Naive thymus-derived CD4-positive, alpha-beta T cell (primary cell): ENCODE measurements at regions not wholly inside any gene's neighbourhood (a gene's known extent, or its start where the extent isn't known, plus 50 kb on each side); places are given as distances from the start of the nearest gene placed in this dataset.
"Not testable (repeated sequence)": the region's sequence is repeated elsewhere in the genome, so short reads cannot be mapped to it uniquely, and the experiment has no call there.

ENCODE experiments used
- ATAC-seq: fragments of 150-1000 bp; cut with Tn5 transposase; 2 replicates; pipeline ENCODE4 v1.10.0; 2021; ENCODE audit warnings: mild to moderate bottlenecking, moderate library complexity
- CTCF ChIA-PET: fragments of 350-600 bp; sonication (Branson Sonifier 250); formaldehyde crosslinking; loops from one replicate; lab custom pipeline; 2021; ENCODE audit warnings: antibody characterized with exemption; lab: Charles Lee
- POLR2A ChIA-PET: fragments of 350-600 bp; sonication (Branson Sonifier 250); formaldehyde crosslinking; loops from one replicate; lab custom pipeline; 2021; ENCODE audit warnings: antibody characterized with exemption, inconsistent platforms; lab: Charles Lee
- DNase-seq, 9 donors: peaks; one replicate each; pipeline versions ENCODE4 v3.0.0 to v3.0.0-alpha.2; 2020 to 2022; ENCODE audit warnings: mixed read lengths in 1 of 9
- H3K27ac ChIP-seq: one replicate; pipeline ENCODE4 v1.7.0; 2013; ENCODE audit warnings: mild to moderate bottlenecking, low read depth, low read length, moderate library complexity
- H3K27me3 ChIP-seq, 2 donors: one replicate each; pipeline ENCODE4 v1.7.0; 2013; ENCODE audit warnings: low read length in 2 of 2, mild to moderate bottlenecking in 2 of 2, moderate library complexity in 2 of 2; ENCODE audit not compliant: control insufficient read depth in 2 of 2, insufficient read depth in 2 of 2
- H3K36me3 ChIP-seq, 3 experiments: 1 replicate in 2 of 3; 2 replicates in 1 of 3; pipeline ENCODE4 v1.7.0; 2013; ENCODE audit warnings: low read length in 3 of 3, mild to moderate bottlenecking in 3 of 3, moderate library complexity in 1 of 3; ENCODE audit not compliant: insufficient read depth in 3 of 3, control insufficient read depth in 2 of 3
- H3K4me1 ChIP-seq, 2 donors: one replicate each; pipeline ENCODE4 v1.7.0; 2013; ENCODE audit warnings: low read length in 2 of 2, mild to moderate bottlenecking in 2 of 2, moderate library complexity in 1 of 2; ENCODE audit not compliant: control insufficient read depth in 2 of 2, insufficient read depth in 2 of 2
- H3K4me3 ChIP-seq: 2 replicates; pipeline ENCODE4 v1.7.0; 2013; ENCODE audit warnings: mild to moderate bottlenecking, low read length
- H3K9me3 ChIP-seq, 3 experiments: 1 replicate in 2 of 3; 2 replicates in 1 of 3; pipeline ENCODE4 v1.7.0; 2013; ENCODE audit warnings: low read length in 3 of 3; ENCODE audit not compliant: control insufficient read depth in 2 of 3
- H3K27ac Mint-ChIP-seq, 9 donors: one replicate each; pipeline ENCODE4 v1.8.0; 2020 to 2022; ENCODE audit warnings: mixed read lengths in 9 of 9, mild to moderate bottlenecking in 8 of 9, moderate library complexity in 5 of 9, inconsistent platforms in 2 of 9
- H3K27me3 Mint-ChIP-seq, 5 donors: one replicate each; pipeline ENCODE4 v1.8.0; 2021 to 2022; ENCODE audit warnings: mixed read lengths in 5 of 5, mild to moderate bottlenecking in 1 of 5
- H3K36me3 Mint-ChIP-seq, 5 donors: one replicate each; pipeline ENCODE4 v1.8.0; 2020 to 2022; ENCODE audit warnings: mixed read lengths in 5 of 5, mild to moderate bottlenecking in 3 of 5, inconsistent platforms in 1 of 5
- H3K4me1 Mint-ChIP-seq, 7 donors: one replicate each; pipeline ENCODE4 v1.8.0; 2020 to 2022; ENCODE audit warnings: mixed read lengths in 7 of 7, mild to moderate bottlenecking in 3 of 7, inconsistent platforms in 1 of 7
- H3K4me3 Mint-ChIP-seq, 10 donors: one replicate each; pipeline ENCODE4 v1.8.0; 2020 to 2022; ENCODE audit warnings: mild to moderate bottlenecking in 10 of 10, mixed read lengths in 10 of 10, moderate library complexity in 6 of 10, inconsistent platforms in 2 of 10
- H3K9me3 Mint-ChIP-seq, 11 donors: one replicate each; pipeline ENCODE4 v1.8.0; 2020 to 2022; ENCODE audit warnings: mixed read lengths in 11 of 11, mild to moderate bottlenecking in 4 of 11, inconsistent platforms in 1 of 11, moderate library complexity in 1 of 11
- intact Hi-C, 2 donors: fragments of 100-400 bp; cut with micrococcal nuclease; formaldehyde crosslinking; loops; one replicate each; pipeline ENCODE4 v1.15.1; 2023

DNA sequence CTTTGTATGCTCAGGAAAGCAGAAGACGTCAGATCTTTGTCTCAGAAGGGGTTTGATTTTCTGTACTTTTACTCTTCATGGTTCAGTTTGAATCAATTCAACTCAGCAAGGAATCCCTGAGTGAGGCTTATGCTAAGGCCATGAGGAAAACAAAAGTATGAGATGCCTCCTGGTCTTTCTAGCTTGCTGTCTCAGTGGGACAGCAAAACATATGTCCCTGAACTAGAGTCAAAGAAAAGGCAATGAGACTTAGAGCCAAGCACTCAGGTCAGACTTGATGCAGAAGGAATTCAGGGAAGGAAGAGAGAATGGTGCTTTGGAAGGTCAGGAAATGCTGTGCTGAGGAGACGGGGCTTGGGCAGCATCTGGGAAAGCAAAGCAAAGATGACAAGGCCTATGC is 236.2 kb upstream of the SFRP2 start:
- H3K27ac ChIP-seq: no peak overlapping the region
- no peaks in the 10 kb centered on the region for H3K9me3 ChIP-seq
- intact Hi-C loops: no loop called here
- Mint-ChIP-seq H3K4me3 (no peak overlapping the region), H3K27me3 (peaks cover 2 to 35% (median 24%) of the 10 kb centered on the region in 5 donors), H3K4me1 (no peaks in the 10 kb centered on the region), H3K36me3 (no peaks in the 10 kb centered on the region), H3K9me3 (peaks cover 0 to 1% (median 0%) of the 10 kb centered on the region in 11 donors), H3K27ac (no peak overlapping the region)
- ChIA-PET CTCF (no interaction called here), POLR2A (no interaction called here)
- H3K4me3 ChIP-seq: no peak overlapping the region
- H3K36me3 ChIP-seq: no peaks in the 10 kb centered on the region
- no peak for DNase-seq
- no peaks in the 10 kb centered on the region for H3K27me3 ChIP-seq
- ATAC-seq: no peak
- no peaks in the 10 kb centered on the region for H3K4me1 ChIP-seq

DNA sequence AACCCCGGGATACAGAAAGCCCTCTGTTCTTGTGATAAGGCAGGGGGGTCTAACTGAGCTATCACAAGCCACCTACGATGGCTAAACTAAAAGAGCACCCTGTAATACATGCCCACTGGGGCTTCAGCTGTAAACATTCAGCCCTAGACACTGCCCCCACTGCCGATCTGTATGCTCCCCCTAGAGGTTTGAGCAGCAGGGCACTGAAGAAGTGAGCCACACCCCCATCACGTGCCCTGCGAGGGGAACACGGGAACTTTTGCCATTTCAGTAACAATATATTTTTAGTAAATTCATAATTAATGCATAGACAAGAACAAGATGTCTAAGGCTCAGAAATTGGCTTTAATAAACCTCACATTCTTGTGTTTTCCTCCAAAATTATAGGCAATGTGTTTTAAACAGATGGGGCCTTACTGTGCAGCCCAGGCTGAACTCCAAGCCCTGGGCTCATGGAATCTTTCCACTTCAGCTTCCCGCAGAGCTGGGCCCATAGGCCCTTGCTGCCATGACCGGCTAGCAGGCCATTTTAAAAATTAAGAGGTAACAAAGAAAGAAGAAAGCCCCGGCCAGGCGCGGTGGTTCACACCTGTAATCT is 235.3 kb upstream of the SFRP2 start:
- Histone ChIP-seq H3K27me3 (no peaks in the 10 kb centered on the region), H3K4me3 (no peak overlapping the region), H3K4me1 (no peaks in the 10 kb centered on the region), H3K27ac (no peak overlapping the region), H3K9me3 (no peaks in the 10 kb centered on the region), H3K36me3 (no peaks in the 10 kb centered on the region)
- intact Hi-C loops: loop anchor here in 1 of 2 donors (1.0 kb wide), 1 partner anchor 238 kb away; no protein-coding TSS in a partner anchor
- ChIA-PET POLR2A (no interaction called here), CTCF (no interaction called here)
- Mint-ChIP-seq H3K27ac (no peak overlapping the region), H3K27me3 (peaks cover 2 to 35% (median 26%) of the 10 kb centered on the region in 5 donors), H3K9me3 (peaks cover 0 to 1% (median 0%) of the 10 kb centered on the region in 11 donors), H3K4me3 (no peak overlapping the region), H3K36me3 (no peaks in the 10 kb centered on the region), H3K4me1 (no peaks in the 10 kb centered on the region)
- no peak for ATAC-seq
- DNase-seq: peak in 2 of 9 donors; percentile 1 to 5

DNA sequence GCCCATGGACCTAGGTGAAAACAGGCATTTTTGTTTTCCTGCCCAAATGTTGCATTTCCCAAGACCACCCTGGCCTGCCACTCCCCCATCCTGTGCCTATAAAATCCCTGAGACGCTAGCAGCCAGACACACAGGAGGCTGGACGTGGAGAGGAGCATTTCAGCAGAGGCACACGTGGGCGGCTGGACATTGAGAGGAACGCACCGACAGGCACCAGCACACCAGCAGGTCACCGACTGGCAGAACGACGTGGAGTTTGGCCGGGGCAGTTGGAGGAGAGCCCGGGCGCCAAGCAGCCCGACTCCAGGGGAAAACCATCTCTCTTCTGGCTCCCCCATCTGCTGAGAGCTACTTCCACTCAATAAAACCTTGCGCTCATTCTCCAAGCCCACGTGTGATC is 234.8 kb upstream of the SFRP2 start:
- CTCF ChIA-PET, H3K36me3 ChIP-seq, ATAC-seq, H3K27me3 ChIP-seq, H3K9me3 Mint-ChIP-seq, H3K27ac ChIP-seq, H3K4me1 Mint-ChIP-seq, H3K27ac Mint-ChIP-seq, DNase-seq, H3K36me3 Mint-ChIP-seq, H3K4me3 ChIP-seq, H3K9me3 ChIP-seq, POLR2A ChIA-PET, H3K4me1 ChIP-seq, H3K4me3 Mint-ChIP-seq: not testable (repeated sequence)
- intact Hi-C loops: loop anchor here in 1 of 2 donors (1.0 kb wide), 1 partner anchor 237 kb away; no protein-coding TSS in a partner anchor
- peaks cover 2 to 35% (median 26%) of the 10 kb centered on the region in 5 donors for H3K27me3 Mint-ChIP-seq

DNA sequence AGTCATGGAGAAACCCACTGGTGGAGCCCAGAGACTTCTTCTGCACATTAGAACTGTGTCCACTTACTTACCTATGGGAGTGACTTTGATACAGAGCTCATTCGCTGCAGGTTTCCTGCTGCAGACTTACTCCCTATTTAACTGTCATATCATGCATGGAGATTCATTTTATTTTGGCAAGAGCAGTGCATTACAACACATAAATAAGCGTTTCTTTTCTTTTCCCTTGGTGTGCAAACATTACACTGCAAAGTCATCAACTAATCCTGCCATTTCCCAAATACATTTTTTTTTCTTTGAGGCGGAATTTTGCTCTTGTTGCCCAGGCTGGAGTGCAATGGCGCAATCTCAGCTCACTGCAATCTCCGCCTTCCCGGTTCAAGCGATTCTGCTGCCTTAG is 230.9 kb upstream of the SFRP2 start:
- intact Hi-C loops: loop anchor here in 1 of 2 donors (2.0 kb wide), 1 partner anchor 233 kb away; no protein-coding TSS in a partner anchor
- no peak overlapping the region for H3K4me3 Mint-ChIP-seq
- Histone ChIP-seq H3K4me3 (no peak overlapping the region), H3K4me1 (no peaks in the 10 kb centered on the region), H3K27ac (no peak overlapping the region), H3K27me3 (no peaks in the 10 kb centered on the region), H3K9me3 (no peaks in the 10 kb centered on the region), H3K36me3 (no peaks in the 10 kb centered on the region)
- no peaks in the 10 kb centered on the region for H3K36me3 Mint-ChIP-seq
- no peaks in the 10 kb centered on the region for H3K9me3 Mint-ChIP-seq
- POLR2A ChIA-PET: no interaction called here
- DNase-seq (no peak), ATAC-seq (no peak)
- peaks cover 0 to 11% (median 8%) of the 10 kb centered on the region in 5 donors for H3K27me3 Mint-ChIP-seq
- H3K4me1 Mint-ChIP-seq: no peaks in the 10 kb centered on the region
- CTCF ChIA-PET: interaction anchor here (0.6 to 1.6 kb wide), 2 partner anchors 11 to 234 kb away, joined by 3 to 8 read pairs; no protein-coding TSS in a partner anchor
- H3K27ac Mint-ChIP-seq: no peak overlapping the region

DNA sequence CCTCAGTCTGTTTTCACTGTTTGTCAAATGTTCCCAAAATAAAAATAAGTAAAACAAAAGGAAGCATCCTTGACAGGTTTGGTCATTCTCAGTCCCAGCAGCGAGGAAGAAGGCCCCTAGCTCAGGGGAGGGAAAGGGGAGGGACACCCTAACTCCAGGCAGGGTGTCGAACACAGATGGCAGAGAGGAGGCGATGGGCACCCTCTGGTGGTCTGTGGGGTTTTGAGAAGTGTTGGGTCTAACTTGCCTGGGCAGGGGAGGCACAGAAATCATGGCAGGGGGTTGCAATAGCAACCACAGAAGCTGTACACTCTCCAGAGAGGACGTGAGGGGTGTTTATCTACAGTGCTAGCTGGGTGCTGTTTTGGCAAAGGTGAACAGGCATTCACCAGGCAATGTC is 229.8 kb upstream of the SFRP2 start:
- Histone ChIP-seq H3K27me3 (no peaks in the 10 kb centered on the region), H3K9me3 (no peaks in the 10 kb centered on the region), H3K36me3 (no peaks in the 10 kb centered on the region), H3K4me3 (no peak overlapping the region), H3K4me1 (no peaks in the 10 kb centered on the region), H3K27ac (no peak overlapping the region)
- H3K36me3 Mint-ChIP-seq: no peaks in the 10 kb centered on the region
- peak overlapping the region in 1 of 9 donors; percentile 10 for H3K27ac Mint-ChIP-seq
- ChIA-PET CTCF (interaction anchor here (1.6 kb wide), 1 partner anchor 233 kb away, joined by 8 read pairs; no protein-coding TSS in a partner anchor), POLR2A (no interaction called here)
- H3K4me1 Mint-ChIP-seq: no peaks in the 10 kb centered on the region
- H3K27me3 Mint-ChIP-seq: peaks cover 0 to 11% (median 8%) of the 10 kb centered on the region in 5 donors
- intact Hi-C loops: loop anchor here in 1 of 2 donors (2.0 kb wide), 1 partner anchor 232 kb away; no protein-coding TSS in a partner anchor
- no peaks in the 10 kb centered on the region for H3K9me3 Mint-ChIP-seq
- no peak overlapping the region for H3K4me3 Mint-ChIP-seq
- peak; percentile 34 for ATAC-seq
- DNase-seq: peak in 5 of 9 donors; percentile 10 to 22 (median 14)

DNA sequence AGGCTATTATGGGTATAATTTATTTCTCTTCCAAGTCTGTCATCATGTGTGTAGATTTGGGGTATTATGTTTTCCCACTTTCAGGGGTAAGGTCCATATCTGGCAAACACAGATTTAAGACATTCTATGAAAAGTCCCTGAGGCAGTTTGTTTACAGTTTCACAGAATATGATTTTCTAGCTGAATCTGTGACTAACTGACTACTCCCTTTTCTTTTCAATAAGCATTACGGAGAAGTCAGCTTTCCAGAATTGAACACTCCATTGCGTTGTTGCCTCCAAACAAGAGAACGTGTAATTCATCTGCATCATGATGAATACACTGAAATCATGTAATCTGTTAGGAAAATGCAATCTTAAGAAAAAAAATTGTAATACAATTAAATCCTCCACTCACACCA is 226.7 kb upstream of the SFRP2 start:
- Mint-ChIP-seq H3K27me3 (peaks cover 0 to 8% (median 0%) of the 10 kb centered on the region in 5 donors), H3K4me1 (no peaks in the 10 kb centered on the region), H3K9me3 (no peaks in the 10 kb centered on the region), H3K27ac (no peak overlapping the region), H3K36me3 (no peaks in the 10 kb centered on the region), H3K4me3 (no peak overlapping the region)
- no peaks in the 10 kb centered on the region for H3K27me3 ChIP-seq
- no peaks in the 10 kb centered on the region for H3K4me1 ChIP-seq
- no peaks in the 10 kb centered on the region for H3K9me3 ChIP-seq
- POLR2A ChIA-PET: no interaction called here
- intact Hi-C loops: no loop called here
- no peaks in the 10 kb centered on the region for H3K36me3 ChIP-seq
- no peak overlapping the region for H3K27ac ChIP-seq
- CTCF ChIA-PET: no interaction called here
- no peak overlapping the region for H3K4me3 ChIP-seq
- DNase-seq: no peak
- ATAC-seq: no peak
